Muscle layer of colon (tissue), 2 donors: ENCODE measurements at regions not wholly inside any gene's neighbourhood (a gene's known extent, or its start where the extent isn't known, plus 50 kb on each side); places are given as distances from the start of the nearest gene placed in this dataset.
"Not testable (repeated sequence)": the region's sequence is repeated elsewhere in the genome, so short reads cannot be mapped to it uniquely, and the experiment has no call there.

ENCODE experiments used
- H3K27ac ChIP-seq: one replicate; pipeline ENCODE4 v1.7.0; 2013; ENCODE audit warnings: low read depth, mild to moderate bottlenecking, low read length, moderate library complexity
- H3K27me3 ChIP-seq, 2 donors: one replicate each; pipeline ENCODE4 v1.7.0; 2013; ENCODE audit warnings: low read length in 2 of 2, mild to moderate bottlenecking in 2 of 2; ENCODE audit not compliant: insufficient read depth in 2 of 2, control insufficient read depth in 1 of 2
- H3K36me3 ChIP-seq: one replicate; pipeline ENCODE4 v1.7.0; 2013; ENCODE audit warnings: mild to moderate bottlenecking, low read length; ENCODE audit not compliant: insufficient read depth
- H3K4me1 ChIP-seq: one replicate; pipeline ENCODE4 v1.7.0; 2013; ENCODE audit warnings: mild to moderate bottlenecking, low read length; ENCODE audit not compliant: insufficient read depth
- H3K4me3 ChIP-seq, 2 donors: one replicate each; pipeline ENCODE4 v1.7.0; 2013; ENCODE audit warnings: low read length in 2 of 2, low read depth in 1 of 2, mild to moderate bottlenecking in 1 of 2, moderate library complexity in 1 of 2
- H3K9ac ChIP-seq: one replicate; pipeline ENCODE4 v1.7.0; 2013; ENCODE audit warnings: low read length
- H3K9me3 ChIP-seq: one replicate; pipeline ENCODE4 v1.7.0; 2013; ENCODE audit warnings: mild to moderate bottlenecking, low read length
- donor health status: abdominal sarcoma.
- donor health status: Adenocarcinoma of cecum.

DNA sequence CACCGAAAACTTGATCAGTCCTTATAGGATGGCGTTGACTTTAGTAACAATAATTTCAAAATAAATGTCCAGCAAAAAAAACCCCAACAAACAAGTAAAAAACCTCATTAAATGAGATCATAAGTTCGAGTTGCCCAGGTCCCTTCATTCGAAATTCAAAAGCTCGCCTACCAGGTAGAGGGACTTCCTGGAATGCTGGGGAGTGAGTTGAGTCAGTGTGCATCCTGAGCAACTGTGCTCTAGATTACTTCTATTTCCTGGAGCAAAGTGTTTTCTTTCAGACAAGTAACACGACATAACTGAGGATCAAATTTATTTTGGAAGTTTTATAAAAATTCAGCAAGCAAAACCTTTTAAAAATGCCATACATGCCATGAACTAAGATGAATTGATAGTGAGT is 511.9 kb upstream of the CITED2 start:
- Histone ChIP-seq H3K4me3 (no peak overlapping the region), H3K9me3 (no peaks in the 10 kb centered on the region), H3K27ac (no peak overlapping the region), H3K4me1 (peaks cover 22% of the 10 kb centered on the region), H3K27me3 (no peaks in the 10 kb centered on the region), H3K36me3 (no peaks in the 10 kb centered on the region), H3K9ac (no peak overlapping the region)

DNA sequence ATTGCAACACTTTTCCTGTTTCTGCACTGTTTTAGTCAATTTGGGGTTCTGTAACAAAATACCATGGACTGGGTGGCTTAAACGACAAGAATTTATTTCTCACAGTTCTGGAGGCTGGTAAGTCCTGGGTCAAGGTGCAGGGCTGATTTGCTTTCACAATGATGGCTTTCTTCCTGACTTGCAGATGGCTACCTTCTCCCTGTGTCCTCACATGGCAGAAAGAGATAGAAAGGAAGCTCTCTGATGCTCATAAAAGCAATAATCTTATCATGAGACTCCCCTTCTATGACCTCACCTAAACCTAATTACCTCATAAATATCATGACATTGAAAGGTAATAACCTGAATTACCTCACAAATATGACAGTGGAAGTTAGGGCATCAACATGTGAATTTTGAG is 511.5 kb upstream of the CITED2 start:
- H3K9ac ChIP-seq = no peak overlapping the region
- no peak overlapping the region for H3K4me3 ChIP-seq
- peaks cover 22% of the 10 kb centered on the region for H3K4me1 ChIP-seq

DNA sequence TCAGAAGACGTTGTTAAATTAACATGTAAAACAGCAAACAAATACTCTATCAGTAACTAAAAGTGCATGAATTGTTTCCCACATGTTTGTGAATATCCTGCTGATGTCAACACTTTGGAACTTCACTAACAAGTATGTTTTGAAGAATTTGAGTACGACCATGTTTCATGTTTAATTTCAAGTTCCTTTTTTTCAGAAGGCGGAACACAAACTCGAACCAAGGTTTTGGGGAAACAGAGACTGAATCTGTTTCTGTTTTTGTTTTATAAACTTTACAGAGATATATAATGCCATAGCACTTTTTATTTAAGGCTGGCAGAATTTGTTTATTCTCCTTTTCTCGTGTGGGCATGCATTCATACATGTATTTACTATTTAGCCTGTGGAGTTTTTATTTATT is 509.3 kb upstream of the CITED2 start:
- H3K4me1 ChIP-seq = peaks cover 22% of the 10 kb centered on the region
- no peak overlapping the region for H3K27ac ChIP-seq
- H3K27me3 ChIP-seq = no peaks in the 10 kb centered on the region
- no peak overlapping the region for H3K4me3 ChIP-seq
- no peak overlapping the region for H3K9ac ChIP-seq
- no peaks in the 10 kb centered on the region for H3K9me3 ChIP-seq
- H3K36me3 ChIP-seq = no peaks in the 10 kb centered on the region

More for the DNA sequence above, 511.5 kb upstream of the CITED2 start:
- H3K9me3 ChIP-seq = no peaks in the 10 kb centered on the region
- H3K36me3 ChIP-seq = no peaks in the 10 kb centered on the region
- no peaks in the 10 kb centered on the region for H3K27me3 ChIP-seq
- H3K27ac ChIP-seq = no peak overlapping the region

DNA sequence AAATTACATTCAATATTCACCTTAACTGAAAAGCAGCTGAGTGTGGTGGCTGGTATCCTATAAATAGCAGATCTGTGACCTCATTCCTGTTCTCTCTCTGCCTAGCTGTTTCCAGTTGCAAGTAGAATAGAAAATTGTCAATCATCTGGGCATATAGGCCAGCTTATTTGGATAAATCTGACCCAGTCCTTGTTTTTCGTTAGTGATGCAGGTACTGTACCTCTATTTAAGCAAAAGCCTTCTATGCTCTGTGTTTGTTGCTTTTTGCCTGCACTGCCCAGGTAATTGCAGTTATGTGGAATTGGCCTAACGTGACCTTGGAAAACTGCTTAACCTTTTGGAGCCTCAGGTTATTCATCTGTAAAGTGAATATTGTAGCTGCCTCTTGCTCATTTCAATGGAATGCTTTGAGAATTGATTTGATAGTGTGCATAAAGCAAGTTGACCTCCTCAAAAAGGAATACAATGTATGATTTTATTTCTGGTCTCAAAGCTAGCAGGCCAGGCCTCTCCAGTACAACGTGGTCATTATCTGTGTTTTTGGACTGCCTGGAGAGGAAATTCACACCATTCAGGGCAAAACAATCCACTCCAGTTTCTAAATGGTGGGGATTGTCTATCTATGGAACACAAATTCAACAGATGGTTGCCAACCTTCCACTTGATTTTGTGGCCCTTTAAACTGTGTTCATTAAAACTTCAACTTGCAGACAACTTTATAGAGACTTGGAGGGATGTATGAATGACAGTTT is 508.7 kb upstream of the CITED2 start:
- Histone ChIP-seq H3K4me1 (peaks cover 22% of the 10 kb centered on the region), H3K4me3 (no peak overlapping the region), H3K27ac (no peak overlapping the region)

DNA sequence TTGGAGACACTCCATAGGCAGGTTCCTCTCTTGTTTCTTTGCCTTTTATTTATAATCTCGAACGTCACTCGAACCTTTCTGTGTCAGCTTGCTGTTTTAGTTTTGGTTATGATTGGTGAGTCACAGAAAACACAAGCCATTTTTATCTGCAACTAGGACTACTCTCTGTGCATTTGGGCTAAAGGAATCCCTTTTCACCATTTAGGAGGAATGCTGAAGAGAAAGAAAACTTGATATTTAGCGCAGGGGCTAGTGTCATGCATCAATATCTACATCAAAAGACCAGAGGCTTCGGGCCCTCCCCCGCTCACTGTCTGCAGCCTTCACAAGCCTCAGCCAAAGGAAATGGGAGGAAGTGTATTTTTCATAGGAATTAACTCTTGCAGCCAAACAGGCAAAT is 507.8 kb upstream of the CITED2 start:
- no peaks in the 10 kb centered on the region for H3K36me3 ChIP-seq
- H3K9me3 ChIP-seq = no peaks in the 10 kb centered on the region
- H3K27me3 ChIP-seq = no peaks in the 10 kb centered on the region
- no peak overlapping the region for H3K4me3 ChIP-seq
- no peak overlapping the region for H3K9ac ChIP-seq
- H3K27ac ChIP-seq = peak overlapping the region; percentile 8
- H3K4me1 ChIP-seq = peaks cover 22% of the 10 kb centered on the region

More for the DNA sequence above, 508.7 kb upstream of the CITED2 start:
- Histone ChIP-seq H3K36me3 (no peaks in the 10 kb centered on the region), H3K27me3 (no peaks in the 10 kb centered on the region), H3K9me3 (no peaks in the 10 kb centered on the region), H3K9ac (no peak overlapping the region)

DNA sequence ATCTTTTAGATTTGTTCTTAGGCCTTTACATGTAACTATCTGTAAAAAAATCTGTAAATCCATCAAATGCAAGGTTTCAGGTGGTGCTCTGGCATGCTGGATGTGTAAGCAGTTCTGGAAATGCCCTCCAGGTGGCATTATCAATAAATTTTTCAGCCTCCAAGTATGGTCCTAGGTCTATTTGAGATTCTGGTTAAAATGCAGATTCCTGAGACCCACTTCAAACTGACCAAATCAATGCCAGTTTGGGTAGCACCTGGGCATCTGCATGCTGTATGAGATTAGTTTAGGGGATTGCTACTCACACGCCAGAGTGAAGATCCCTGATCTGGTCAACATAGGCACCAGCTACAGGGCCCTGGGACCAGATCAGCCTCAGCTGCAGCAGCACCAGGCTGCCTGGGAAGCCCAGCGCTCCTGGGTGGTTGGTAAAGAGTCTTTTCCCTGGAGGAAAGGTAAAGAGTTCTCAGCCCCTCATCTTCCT is 507.3 kb upstream of the CITED2 start:
- Histone ChIP-seq H3K9me3 (no peaks in the 10 kb centered on the region), H3K36me3 (no peaks in the 10 kb centered on the region), H3K4me1 (peaks cover 22% of the 10 kb centered on the region), H3K27me3 (no peaks in the 10 kb centered on the region), H3K27ac (no peak overlapping the region), H3K4me3 (no peak overlapping the region), H3K9ac (no peak overlapping the region)

DNA sequence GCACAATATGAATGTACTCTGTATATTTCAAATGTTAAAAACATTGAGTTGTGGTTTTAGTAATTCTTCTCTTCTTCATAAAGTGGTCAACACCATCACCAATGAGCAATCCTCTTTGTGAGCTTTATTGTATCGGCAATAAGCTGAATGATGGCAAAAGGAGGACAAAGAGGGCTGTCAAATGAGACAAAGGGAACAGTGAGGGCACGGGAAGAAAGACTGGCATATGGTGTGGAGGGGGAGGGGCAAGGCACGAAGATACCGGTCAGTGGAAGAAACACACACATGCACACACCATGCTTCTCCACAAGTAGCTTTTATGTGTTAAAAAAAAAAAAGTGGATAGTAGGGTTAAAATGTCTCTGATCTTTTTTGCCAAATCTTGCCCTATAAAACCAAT is 506.8 kb upstream of the CITED2 start:
- H3K36me3 ChIP-seq = no peaks in the 10 kb centered on the region
- H3K9me3 ChIP-seq = no peaks in the 10 kb centered on the region
- peaks cover 22% of the 10 kb centered on the region for H3K4me1 ChIP-seq
- H3K27ac ChIP-seq = no peak overlapping the region
- no peaks in the 10 kb centered on the region for H3K27me3 ChIP-seq
- H3K4me3 ChIP-seq = no peak overlapping the region
- H3K9ac ChIP-seq = no peak overlapping the region

DNA sequence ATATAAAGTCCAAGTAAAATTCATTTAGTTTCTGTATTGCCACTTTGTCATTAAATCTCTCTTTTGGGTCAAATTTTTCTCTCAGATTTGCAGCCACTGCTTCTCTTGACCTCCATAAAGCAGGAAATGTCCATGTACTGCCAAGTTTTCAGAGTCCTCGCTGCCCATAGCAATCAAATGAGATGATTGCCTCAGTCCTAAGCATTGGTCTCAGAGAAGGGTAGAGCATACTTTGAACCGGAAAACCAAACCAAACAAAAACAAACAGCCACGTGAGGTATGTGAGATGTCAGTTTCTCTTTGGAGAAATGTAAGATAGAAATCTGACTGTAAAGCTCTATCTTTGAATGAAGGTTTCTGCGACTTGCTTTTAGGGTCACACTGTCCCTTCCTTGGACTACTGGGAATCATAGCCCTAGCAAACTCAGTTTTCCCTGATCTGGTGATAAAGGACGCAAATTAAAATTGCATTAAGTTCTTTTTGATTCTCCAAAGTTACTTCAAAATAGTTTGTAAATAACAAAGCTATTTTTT is 505.4 kb upstream of the CITED2 start:
- Histone ChIP-seq H3K27me3 (no peaks in the 10 kb centered on the region), H3K4me1 (peaks cover 22% of the 10 kb centered on the region), H3K9ac (no peak overlapping the region), H3K4me3 (no peak overlapping the region), H3K36me3 (no peaks in the 10 kb centered on the region), H3K9me3 (no peaks in the 10 kb centered on the region), H3K27ac (no peak overlapping the region)

DNA sequence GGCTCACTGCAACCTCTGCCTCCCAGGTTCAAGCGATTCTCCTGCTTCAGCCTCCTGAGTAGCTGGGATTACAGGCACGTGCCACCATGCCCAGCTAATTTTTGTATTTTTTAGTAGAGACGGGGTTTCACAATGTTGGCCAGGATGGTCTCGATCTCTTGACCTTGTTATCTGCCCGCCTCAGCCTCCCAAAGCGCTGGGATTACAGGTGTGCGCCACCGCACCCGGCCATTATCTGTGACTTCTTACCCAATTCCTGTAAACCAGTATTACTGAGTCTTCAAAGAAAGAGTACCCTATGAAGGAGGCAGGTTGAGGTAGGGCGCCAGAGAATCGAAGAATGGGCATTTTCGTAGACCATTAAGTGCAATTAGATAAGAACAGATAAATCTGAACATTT is 504.8 kb upstream of the CITED2 start:
- H3K27me3 ChIP-seq, H3K9ac ChIP-seq, H3K9me3 ChIP-seq, H3K4me3 ChIP-seq, H3K36me3 ChIP-seq, H3K27ac ChIP-seq: not testable (repeated sequence)
- H3K4me1 ChIP-seq = peaks cover 22% of the 10 kb centered on the region

DNA sequence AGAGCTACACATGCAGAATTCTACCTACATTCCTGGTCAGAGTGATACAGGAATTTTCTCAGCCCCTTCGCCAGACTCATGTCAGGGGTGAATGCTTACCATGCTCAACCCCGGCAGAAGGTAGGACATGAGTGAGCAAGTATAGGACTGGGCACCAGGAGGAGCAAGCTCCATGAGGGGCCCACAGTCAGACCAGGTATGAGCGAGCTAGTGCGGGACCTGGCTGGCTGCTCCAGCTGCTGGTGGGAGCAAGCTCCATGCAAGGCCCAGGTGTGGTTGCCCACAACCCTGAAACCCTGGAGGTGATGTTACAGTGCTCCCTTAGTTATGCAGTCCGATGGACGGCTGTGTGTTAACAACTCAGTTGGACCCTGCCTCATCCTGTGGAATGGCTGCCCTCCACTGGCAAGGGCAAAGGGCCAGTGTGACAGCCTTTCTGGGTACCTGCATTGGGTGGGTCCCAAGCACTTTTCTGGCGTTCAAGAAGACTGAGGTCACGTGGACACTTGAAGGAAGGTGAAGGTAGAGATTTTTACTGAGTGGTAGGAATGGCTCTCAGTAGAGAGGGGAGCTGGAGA is 503.5 kb upstream of the CITED2 start:
- Histone ChIP-seq H3K27me3 (no peaks in the 10 kb centered on the region), H3K36me3 (no peaks in the 10 kb centered on the region), H3K27ac (no peak overlapping the region), H3K4me1 (peaks cover 15% of the 10 kb centered on the region), H3K9me3 (no peaks in the 10 kb centered on the region), H3K4me3 (no peak overlapping the region), H3K9ac (no peak overlapping the region)

DNA sequence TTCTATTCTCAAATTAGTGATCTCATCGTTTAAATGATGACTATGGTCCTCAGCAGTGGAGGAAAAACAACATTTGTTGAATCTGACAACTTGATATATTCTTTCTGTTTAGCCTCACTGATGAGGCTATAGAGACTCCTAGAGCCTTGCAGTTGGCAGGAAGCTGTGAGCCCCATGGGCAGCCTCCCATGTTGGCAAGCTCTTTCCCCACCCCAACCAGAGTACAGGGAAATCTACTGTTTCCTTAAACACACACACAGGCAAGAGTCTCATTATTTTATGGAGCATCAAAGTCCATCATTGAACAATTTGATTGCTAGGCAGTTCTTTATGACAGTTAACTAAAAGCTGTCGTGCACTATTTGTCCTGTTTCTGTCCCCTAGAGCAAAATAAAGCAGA is 498.2 kb upstream of the CITED2 start:
- Histone ChIP-seq H3K9me3 (no peaks in the 10 kb centered on the region), H3K4me1 (peaks cover 13% of the 10 kb centered on the region), H3K36me3 (no peaks in the 10 kb centered on the region), H3K4me3 (no peak overlapping the region), H3K27me3 (no peaks in the 10 kb centered on the region), H3K9ac (no peak overlapping the region), H3K27ac (no peak overlapping the region)
